Neural crest cell (in vitro differentiated cells): ENCODE measurements at regions not wholly inside any gene's neighbourhood (a gene's known extent, or its start where the extent isn't known, plus 50 kb on each side); places are given as distances from the start of the nearest gene placed in this dataset.

Source experiments
- DNase-seq: peaks from one replicate; pipeline ENCODE4 v3.0.0; 2021; ENCODE audit warnings: low read depth, mixed read lengths, low spot score
- H3K27ac Mint-ChIP-seq: one replicate; pipeline ENCODE4 v1.8.0; 2021; ENCODE audit warnings: mild to moderate bottlenecking, mixed read lengths; ENCODE audit not compliant: unreplicated experiment
- H3K27me3 Mint-ChIP-seq: 2 replicates; pipeline ENCODE4 v1.8.0; 2021; ENCODE audit warnings: low read depth, mild to moderate bottlenecking, mixed read lengths
- H3K36me3 Mint-ChIP-seq: 2 replicates; pipeline ENCODE4 v1.8.0; 2021; ENCODE audit warnings: low read depth, mild to moderate bottlenecking, mixed read lengths
- H3K4me1 Mint-ChIP-seq: 2 replicates; pipeline ENCODE4 v1.8.0; 2021; ENCODE audit warnings: mixed read lengths
- H3K4me3 Mint-ChIP-seq: one replicate; pipeline ENCODE4 v1.8.0; 2021; ENCODE audit warnings: mild to moderate bottlenecking, mixed read lengths
- H3K9me3 Mint-ChIP-seq: 2 replicates; pipeline ENCODE4 v1.8.0; 2021; ENCODE audit warnings: mixed read lengths
- CTCF ChIP-seq: fragments of 200-600 bp; sonication (generic); conservative IDR thresholded peaks from 2 replicates; pipeline ENCODE4 v1.5.0; 2021; ENCODE audit warnings: antibody characterized with exemption, mild to moderate bottlenecking

- Mint-ChIP-seq H3K4me1 (no peaks in the 10 kb centered on the region), H3K9me3 (peaks cover 3% of the 10 kb centered on the region), H3K27me3 (no peaks in the 10 kb centered on the region), H3K4me3 (no peak overlapping the region), H3K27ac (no peak overlapping the region), H3K36me3 (no peaks in the 10 kb centered on the region)
- no peak for TF ChIP-seq CTCF
- DNase-seq = no peak
Observed at GRCh38 chr14:104513641-104514046, 65.9 kb upstream of the C14orf180 start.

- TF ChIP-seq CTCF = no peak
- H3K4me1 Mint-ChIP-seq = no peaks in the 10 kb centered on the region
- H3K4me3 Mint-ChIP-seq = no peak overlapping the region
- H3K27me3 Mint-ChIP-seq = peaks cover 4% of the 10 kb centered on the region
- no peaks in the 10 kb centered on the region for H3K36me3 Mint-ChIP-seq
- H3K27ac Mint-ChIP-seq = no peak overlapping the region
- DNase-seq = no peak
- H3K9me3 Mint-ChIP-seq = peaks cover 3% of the 10 kb centered on the region
Observed at GRCh38 chr14:104514156-104514848, 65.3 kb upstream of the C14orf180 start.

GRCh38 chr14:104515059-104515810 lies 64.3 kb upstream of the C14orf180 start:
- no peak for TF ChIP-seq CTCF
- peaks cover 4% of the 10 kb centered on the region for H3K27me3 Mint-ChIP-seq
- H3K9me3 Mint-ChIP-seq = peaks cover 3% of the 10 kb centered on the region
- no peak for DNase-seq
- no peaks in the 10 kb centered on the region for H3K36me3 Mint-ChIP-seq
- H3K4me1 Mint-ChIP-seq = no peaks in the 10 kb centered on the region
- H3K27ac Mint-ChIP-seq = no peak overlapping the region
- no peak overlapping the region for H3K4me3 Mint-ChIP-seq

GRCh38 chr14:104515811-104516780 lies 63.5 kb upstream of the C14orf180 start:
- Mint-ChIP-seq H3K27me3 (peaks cover 4% of the 10 kb centered on the region), H3K36me3 (no peaks in the 10 kb centered on the region), H3K4me1 (no peaks in the 10 kb centered on the region), H3K4me3 (no peak overlapping the region), H3K9me3 (peaks cover 3% of the 10 kb centered on the region), H3K27ac (no peak overlapping the region)
- DNase-seq = no peak
- no peak for TF ChIP-seq CTCF

GRCh38 chr14:104516906-104517305 lies 62.7 kb upstream of the C14orf180 start:
- H3K9me3 Mint-ChIP-seq = peaks cover 3% of the 10 kb centered on the region
- H3K36me3 Mint-ChIP-seq = no peaks in the 10 kb centered on the region
- no peak overlapping the region for H3K4me3 Mint-ChIP-seq
- TF ChIP-seq CTCF = no peak
- H3K4me1 Mint-ChIP-seq = no peaks in the 10 kb centered on the region
- H3K27ac Mint-ChIP-seq = no peak overlapping the region
- DNase-seq = no peak
- peaks cover 4% of the 10 kb centered on the region for H3K27me3 Mint-ChIP-seq
